Activated gamma-delta T cell treated with anti-CD3 and anti-CD28 coated beads, Interleukin-2, amount 50 U/mL, for 16 hours (primary cell): ENCODE measurements at regions not wholly inside any gene's neighbourhood (a gene's known extent, or its start where the extent isn't known, plus 50 kb on each side); places are given as distances from the start of the nearest gene placed in this dataset.
"Not testable (repeated sequence)": the region's sequence is repeated elsewhere in the genome, so short reads cannot be mapped to it uniquely, and the experiment has no call there.

Experiments used
- DNase-seq: peaks from one replicate; pipeline ENCODE4 v3.0.0-alpha.2; 2020; ENCODE audit warnings: low read depth

DNA sequence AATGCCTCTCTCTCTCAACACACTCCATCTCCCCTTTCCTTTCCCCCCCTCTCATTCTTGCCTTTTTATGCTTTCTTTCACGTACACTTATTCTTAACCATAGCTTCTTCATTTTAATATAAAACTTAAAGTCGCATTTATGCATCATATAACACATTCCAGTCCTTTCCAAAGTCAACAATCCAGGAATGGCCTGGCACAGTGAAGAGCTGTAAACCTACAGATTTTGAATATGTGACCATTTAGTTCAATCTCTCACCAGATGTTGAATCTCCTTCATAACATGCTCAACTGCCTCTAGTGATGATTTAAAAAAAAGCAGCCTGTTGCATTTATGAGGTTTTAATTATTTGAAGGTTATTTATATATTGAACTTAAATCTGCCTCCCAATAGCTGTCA lies 186.2 kb upstream of the GRAMD2B start:
- DNase-seq: no peak

DNA sequence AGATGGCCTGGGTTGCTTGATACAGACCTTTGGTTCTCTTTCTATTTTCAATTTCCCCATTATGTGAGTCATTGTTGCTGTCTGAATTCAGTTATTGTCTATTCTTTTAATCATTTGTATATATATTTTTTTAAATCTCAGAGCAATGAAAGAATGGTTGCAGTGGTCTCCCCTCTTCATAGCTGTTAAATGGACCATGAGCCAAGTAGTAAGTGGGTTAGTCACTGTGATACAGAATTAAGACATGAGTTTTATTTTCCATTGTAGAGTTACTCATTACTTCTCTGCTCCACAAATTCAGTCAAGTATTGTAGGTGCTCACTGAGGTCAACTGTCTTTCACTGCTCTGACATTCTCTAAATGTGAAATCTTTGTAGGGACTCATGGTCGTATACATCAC lies 174.6 kb upstream of the GRAMD2B start:
- DNase-seq: no peak

DNA sequence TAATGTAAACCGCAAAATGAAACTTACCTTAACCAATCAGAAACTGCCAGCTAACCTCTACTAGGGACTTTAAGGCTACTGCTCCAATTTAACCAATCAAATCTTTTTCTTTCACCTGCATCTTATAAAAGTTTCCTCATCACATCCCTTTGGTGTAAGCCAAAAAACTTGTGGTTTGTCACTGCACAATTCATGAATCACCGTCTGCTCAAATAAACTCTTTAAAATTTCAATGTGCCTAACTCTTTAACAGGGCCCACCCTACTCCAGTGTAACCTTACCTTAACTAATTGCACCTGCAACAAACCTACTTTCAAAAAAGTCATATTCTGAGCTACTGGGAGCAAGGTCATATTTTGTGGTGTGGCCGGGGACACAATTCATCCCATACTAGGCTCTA lies 172.2 kb upstream of the GRAMD2B start:
- no peak for DNase-seq

DNA sequence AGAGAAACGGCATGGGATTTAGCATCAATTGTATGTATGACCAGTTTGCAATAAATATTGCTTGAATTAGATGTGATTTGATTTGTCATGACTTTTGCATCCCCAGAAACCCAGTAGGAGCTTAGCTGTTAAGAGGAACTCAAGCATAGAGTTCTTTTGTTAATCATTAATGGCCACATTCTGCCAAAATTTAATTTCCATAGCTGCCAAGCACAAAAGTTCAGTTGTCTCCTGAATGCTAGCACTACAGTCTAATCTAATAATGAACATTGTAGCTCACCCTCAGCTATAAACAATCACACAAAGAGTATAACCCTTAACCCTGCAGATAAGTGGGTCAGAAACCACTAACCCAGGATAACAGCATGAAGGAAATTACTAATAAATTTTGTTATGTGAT lies 169.8 kb upstream of the GRAMD2B start:
- no peak for DNase-seq

DNA sequence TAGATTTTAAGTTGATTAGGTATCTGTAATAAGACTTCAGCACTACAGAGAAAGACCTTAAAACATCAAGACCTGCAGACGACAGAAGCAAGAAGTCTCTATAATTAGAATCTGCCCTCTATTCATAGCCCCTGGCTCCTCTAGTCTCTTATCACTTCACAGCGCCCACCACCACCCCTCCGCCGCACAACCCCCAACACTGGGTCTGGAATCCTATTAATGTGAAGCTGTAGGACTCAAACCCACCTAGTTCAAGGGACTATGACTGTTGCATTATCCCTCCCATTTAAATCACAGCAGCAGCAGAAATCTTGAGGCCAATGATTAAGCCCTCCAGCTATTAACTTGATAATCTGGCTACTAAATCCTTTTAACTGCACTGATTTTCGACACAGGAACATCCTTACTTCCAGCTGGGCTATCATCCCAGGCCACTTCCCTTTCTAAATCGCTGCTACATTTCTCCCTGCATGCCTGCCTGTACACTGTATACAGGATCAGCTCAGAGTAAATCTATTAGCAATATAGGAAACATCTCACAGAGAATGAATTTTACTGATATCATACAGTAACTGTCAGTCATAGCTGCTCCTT lies 159.5 kb upstream of the GRAMD2B start:
- no peak for DNase-seq

DNA sequence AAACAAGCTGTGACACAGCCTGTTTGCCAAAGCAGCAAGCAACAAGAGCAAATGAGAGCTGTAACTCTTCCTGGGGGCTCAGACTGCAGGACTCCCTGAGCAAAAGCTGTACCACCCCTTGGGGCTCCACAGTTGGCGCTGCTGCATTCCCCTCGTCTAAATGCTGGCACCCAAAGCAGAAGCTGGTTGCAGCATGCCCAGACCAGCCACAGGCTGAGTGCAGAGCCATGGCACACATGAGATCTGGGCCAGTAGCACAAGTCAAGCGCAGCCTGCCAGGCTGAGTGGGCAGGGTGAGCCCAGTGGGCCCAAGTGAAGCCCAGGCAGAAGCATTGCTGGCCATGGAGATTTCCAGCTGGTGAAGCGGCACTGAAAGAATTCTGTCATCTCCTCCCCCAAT lies 157.3 kb upstream of the GRAMD2B start:
- no peak for DNase-seq

DNA sequence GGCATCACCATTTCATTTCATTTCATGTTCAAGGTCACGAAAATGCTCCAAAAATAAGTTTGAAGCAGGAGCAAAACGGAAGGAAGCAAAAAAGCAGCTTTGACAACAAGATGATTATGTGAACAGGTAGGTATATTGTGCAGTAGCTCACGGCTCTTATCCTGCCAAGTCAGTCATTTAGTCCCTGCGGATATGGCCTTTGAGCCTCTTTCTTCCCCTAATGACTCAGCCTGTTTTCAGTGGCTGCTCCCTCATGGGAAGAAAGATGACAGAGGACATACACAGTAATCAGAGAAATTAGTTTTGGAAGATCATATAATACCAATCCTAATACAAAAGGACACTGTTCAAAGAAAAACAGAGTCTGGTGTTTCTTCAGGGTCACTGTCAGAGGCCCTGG lies 155.8 kb upstream of the GRAMD2B start:
- DNase-seq: no peak

DNA sequence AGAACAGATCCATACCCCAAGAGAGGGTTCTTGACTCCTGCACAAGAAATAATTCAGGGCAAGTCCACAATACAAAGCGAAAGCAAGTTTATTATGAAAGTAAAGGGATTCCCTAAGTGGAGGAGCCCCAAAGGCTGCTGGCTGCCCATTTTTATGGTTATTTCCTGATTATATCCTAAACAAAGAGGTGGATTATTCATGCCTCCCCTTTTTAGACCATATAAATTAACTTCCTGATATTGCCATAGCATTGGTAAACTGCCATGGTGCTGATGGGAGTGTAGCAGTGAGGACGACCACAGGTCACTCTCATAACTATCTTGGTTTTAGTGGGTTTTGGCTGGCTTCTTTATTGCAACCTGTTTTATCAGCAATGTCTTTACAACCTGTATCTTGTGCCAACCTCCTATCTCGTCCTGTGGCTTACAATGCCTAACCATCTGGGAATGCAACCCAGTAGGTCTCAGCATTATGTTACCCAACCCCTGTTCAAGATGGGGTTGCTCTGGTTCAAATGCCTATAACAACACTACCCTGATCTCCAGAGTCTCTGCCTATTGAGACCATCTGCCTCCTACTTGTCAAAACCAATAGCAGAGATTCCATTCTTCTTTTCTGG lies 154.4 kb upstream of the GRAMD2B start:
- no peak for DNase-seq

DNA sequence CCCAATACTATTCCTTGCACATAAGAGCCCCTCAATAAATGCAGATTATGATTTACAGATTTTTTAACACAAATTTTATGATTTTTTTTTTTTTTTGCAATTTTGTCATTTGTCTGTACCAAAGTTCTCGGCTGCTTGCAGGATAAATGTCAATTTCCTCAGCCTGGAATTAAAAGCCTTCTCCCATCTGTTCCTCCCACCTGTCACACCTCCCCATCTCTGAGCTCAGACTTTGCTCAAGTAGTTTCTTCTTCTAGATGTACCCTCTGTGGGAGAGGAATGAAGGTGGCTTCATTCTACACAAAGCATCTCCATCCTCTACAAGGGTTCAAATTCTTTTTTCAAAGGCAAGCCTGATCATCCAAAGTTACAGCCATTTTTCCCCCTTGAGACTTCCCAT lies 153.7 kb upstream of the GRAMD2B start:
- DNase-seq: no peak

DNA sequence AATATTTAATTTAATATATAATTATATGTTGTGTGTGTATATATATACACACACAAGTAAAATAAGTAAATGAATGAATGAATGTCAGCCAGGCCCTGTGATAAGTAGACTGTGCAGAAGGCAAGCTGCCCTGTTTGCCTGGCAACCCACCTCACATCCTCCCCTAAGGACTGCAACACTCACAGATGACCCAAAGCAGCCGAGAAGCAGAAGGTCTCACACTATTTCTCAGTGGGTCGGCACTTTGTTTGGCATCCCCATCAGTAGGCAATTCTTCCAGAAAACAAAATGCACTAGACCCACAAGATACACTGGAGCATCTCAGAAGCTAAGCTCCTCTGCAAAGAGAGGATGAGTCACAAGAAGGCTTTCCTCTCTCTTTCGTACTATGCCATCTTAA lies 152.1 kb upstream of the GRAMD2B start:
- DNase-seq: no peak

DNA sequence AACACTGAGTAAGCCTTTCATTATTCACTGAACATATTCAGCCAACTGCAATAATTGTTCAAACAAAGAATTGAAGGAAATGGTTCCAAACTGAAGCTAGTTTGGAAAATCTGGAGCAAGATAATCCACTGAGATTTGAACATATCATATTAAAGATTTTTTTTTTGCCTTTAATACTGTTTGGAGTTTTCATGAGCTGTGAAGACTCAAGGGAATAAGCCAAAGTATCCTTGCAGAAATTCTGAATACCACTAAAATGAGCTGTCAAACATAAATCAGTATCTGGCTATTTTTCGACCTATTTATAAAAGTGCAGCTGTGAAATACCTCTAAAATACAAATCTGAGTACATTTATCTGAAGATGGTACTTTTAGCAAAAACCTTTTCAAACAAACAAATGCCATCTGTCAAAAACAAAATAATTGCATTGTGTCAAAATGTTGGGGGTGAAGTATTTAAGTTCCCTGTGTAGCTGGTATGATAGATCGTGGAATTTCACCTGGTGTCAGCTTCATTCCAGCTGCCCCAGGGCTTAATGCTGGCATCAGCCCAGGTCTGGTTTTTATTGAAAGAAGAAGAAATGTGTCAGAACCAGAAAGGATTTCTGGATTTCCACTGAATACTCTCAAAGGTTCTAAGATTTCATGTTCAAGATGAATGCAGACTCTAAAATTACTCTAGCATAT lies 149.0 kb upstream of the GRAMD2B start:
- DNase-seq: no peak

DNA sequence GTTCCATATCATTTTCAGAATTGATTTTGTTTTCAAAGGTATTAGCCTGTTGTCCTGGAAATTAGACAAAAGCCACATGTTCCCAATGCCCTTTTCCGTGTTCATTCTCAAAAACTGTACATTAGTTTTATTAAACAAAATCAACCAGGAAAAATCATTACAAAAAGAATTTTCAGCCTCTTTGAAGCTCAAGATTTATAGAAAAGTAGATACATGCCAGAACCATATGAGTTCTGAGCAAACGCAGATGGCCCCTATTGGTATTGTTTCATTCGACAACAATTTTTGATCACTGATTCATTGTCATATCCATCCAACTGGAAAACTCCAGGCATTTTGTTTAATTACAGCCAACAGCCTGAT lies 148.5 kb upstream of the GRAMD2B start:
- DNase-seq: no peak

DNA sequence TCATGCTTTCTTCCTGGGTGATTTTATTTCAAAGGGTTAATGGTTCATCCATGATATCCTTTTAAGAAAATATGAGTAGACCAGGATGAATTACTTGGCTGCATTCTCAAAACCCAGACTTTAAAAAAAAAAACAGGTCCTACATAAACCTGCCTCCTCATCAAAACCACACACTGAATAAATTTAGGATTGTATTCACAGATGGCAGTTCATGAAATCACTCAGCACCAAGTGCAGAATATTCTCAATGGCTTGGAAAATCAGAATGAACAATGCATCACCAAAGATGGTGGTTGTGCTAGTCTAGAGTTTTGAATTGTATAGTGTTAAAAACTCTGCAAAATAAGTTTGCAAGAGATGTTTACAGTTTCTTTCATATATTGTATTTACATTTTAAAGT lies 145.4 kb upstream of the GRAMD2B start:
- DNase-seq: no peak

DNA sequence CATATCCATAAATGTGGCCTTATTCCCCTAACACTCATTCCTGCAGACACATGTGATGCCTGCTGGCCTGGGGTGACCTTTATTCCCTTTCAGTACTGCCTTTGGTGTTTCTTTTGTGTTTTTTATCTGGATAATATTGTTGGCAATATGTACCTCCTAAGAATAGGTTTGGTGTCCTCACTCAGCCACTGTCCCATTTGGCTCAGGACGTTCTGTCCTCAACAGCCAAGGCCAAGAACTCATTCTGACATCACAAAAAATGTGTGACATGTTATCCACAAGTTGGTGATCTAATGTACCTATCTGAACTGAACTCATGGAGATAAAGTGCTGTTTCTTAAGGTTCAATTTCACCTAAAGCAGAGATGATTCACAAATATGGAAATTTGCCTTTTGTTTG lies 142.9 kb upstream of the GRAMD2B start:
- DNase-seq: no peak

DNA sequence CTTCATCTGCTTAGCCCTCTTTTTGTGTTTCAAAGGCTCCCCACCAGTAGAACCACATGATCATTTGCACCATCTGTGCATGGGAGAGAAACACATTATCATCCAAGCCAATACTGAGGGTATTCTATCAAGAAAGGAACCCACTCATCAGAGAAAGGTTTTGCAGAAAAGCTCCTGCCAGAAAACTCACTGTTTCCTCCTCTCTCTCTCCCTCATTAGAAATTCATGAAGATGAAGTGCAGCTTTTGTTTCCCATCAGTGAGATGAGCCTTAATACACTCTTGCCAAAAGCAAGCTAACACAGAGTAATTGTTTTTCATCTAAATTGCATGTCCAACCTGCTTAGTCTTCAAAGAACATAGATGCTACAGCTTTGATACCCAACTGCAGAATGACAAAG lies 142.4 kb upstream of the GRAMD2B start:
- DNase-seq: no peak

DNA sequence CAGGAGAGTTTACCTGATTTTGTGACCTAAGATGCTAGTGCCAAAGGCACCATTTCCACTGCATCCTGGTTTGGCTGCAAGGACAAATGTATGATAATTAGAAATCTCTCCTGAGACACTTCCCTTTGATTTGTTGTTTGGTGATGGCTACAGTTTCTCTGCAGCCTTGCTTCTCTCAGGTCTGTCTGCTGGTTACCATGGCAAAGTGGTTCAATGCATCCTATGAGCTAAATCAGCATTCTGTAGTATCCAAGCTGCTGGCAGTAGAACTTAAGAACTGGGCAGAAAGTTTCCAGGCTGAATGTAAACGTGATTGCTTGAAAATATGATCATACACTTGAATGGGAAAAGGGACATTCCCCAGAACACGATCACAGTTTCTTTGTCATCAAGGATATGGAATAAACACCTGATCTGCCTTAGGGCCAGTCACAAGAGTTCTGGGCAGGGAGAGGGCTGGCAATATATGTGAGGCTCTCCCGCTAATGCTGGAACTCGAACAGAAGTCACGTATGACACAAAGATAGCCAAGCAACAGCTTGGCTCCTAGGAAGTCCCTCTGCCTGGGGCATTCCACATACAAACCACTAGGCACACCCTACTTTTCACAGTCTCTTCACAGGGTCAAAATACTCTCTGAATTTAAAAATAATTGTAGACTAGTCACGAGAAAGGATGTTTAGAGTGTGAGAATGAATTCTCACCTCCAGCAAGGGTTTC lies 138.1 kb upstream of the GRAMD2B start:
- no peak for DNase-seq

DNA sequence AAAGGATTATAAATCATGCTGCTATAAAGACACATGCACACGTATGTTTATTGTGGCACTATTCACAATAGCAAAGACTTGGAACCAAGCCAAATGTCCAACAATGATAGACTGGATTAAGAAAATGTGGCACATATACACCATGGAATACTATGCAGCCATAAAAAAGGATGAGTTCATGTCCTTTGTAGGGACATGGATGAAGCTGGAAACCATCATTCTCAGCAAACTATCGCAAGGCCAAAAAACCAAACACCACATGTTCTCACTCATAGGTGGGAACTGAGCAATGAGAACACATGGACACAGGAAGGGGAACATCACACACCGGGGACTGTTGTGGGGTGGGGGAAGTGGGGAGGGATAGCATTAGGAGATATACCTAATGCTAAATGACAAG lies 127.1 kb upstream of the GRAMD2B start:
- not testable (repeated sequence) for DNase-seq

DNA sequence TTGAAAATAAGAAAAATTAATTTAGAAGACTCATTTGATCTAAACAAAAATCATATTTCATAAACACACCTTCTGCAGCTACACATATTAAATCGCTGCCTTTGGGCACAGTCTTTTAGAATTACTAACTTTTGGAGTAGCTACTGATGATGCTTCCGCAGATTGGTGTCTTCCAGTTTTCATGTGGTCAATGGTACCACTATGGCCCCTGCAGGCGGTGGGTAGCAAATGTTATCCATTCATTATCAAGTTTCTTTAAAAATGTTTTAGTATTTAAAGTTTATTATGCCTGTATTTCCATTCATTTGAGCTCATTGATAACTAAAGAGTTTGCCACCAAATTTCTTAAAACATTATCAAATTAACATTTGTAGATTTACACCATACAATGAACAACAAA lies 122.9 kb upstream of the GRAMD2B start:
- no peak for DNase-seq

DNA sequence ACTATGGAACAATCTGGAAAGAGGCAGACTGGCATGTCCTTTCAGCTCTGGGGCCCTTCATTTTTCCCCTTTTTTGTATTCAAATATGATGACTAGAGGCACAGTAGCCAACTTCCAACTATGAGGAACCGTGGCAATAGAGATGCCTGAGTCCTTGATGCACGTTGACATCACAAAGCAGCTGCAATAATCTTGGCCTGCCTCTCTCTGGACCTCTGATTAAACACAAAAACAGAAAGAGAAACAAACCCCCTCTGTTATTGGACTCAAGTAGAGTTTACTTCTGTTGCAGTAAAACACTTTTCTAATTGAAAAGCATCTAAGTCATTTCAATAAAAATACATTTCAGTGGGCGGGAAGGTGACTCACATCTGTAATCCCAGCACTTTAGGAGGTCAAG lies 122.2 kb upstream of the GRAMD2B start:
- no peak for DNase-seq

DNA sequence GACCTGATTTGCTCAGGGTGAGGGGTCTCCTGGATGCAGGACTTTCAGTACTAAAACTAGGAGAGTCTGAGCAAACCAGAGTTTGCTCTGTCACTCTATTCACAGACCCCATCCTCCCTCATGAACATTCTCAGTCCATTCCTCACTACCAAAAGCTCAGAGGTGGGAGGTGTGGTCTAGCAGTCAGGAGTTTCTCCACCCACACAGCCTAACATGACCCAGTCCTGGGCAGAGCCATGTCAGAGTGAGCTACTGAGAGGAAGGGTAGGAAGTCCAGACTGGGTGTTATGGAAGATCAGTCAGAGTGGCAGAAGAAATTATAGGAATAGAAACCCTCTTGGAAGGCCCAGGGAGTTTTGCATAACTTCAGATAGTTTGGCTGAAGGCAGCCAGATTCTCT lies 113.3 kb upstream of the GRAMD2B start:
- no peak for DNase-seq

DNA sequence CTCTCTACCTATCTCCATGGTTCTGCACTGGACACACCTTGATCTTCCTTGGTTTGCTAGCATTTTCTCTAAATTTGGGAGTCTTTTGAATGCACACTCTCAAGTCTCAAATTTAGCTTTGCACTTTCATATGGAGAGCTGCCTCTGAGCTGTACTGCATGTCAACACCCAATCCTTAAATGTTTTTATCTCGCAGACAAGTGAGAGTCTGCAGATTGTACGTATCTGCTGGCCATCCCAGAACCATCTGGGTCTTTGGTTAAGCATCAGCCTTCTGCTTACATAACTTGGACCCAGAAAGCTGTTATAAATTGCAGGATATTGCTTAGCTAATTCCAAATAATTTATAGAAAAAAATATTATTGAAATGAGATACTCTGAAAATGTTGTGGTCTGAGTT lies 111.4 kb upstream of the GRAMD2B start:
- no peak for DNase-seq

DNA sequence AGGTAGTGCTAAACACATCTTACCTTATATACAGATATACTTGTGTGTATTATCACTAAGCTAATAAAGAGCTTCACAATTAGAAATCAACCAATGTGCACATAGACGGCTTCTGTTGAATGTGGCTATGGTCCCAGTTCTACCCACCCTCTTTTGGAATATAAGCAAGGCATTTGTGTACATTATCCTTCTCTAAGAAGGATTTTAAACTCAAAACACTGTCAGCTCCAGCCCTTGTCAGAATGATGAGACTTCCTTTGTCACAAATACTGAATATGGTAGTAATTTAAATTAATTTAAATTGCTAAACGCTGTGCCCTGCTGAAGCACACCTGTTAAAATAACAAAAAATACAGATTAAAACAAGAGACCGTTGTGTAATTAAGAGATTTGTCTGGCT lies 107.9 kb upstream of the GRAMD2B start:
- no peak for DNase-seq

DNA sequence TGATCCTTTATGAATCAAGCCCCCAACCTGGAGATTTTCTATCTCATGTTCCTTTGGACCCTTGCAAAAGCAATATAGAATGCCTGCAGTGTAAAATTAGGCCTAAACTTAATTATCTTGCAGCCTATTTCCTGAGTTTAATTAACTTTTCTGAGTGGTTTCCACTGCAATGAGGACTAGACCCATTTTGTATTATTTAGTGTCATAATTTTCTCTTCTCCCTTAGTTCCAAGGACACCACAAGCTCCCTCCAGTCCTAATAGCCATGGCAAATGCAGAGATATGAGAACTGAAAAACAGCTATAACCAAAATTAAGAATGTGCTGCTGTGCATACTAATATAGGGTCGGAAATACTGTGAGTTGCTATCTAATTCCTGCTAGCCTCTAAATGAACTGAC lies 90.9 kb upstream of the GRAMD2B start:
- DNase-seq: no peak
